DND-41 (cell line): ENCODE measurements at regions not wholly inside any gene's neighbourhood (a gene's known extent, or its start where the extent isn't known, plus 50 kb on each side); places are given as distances from the start of the nearest gene placed in this dataset.

Experiments
- ATAC-seq: fragments of 200-7000 bp; cut with Tn5 transposase; 3 replicates; pipeline ENCODE4 v1.9.1; 2021; ENCODE audit warnings: low read depth; ENCODE audit not compliant: insufficient read depth
- DNase-seq: peaks from one replicate; pipeline ENCODE4 v3.0.0-alpha.2; 2020
- H2AFZ ChIP-seq: 2 replicates; pipeline ENCODE4 v1.6.0; 2012; ENCODE audit warnings: low read depth, low read length
- H3K27ac ChIP-seq: 2 replicates; pipeline ENCODE4 v1.5.1; 2012; ENCODE audit warnings: low read length, inconsistent platforms
- H3K27me3 ChIP-seq: fragments of 200-600 bp; sonication (generic); 2 replicates; pipeline ENCODE4 v1.6.0; 2012; ENCODE audit warnings: low read length, mild to moderate bottlenecking, inconsistent platforms; ENCODE audit not compliant: insufficient read depth, poor library complexity
- H3K36me3 ChIP-seq: 2 replicates; pipeline ENCODE4 v1.5.1; 2012; ENCODE audit warnings: low read length, inconsistent platforms; ENCODE audit not compliant: insufficient read depth
- H3K4me1 ChIP-seq: 2 replicates; pipeline ENCODE4 v1.5.1; 2012; ENCODE audit warnings: mild to moderate bottlenecking, low read length; ENCODE audit not compliant: insufficient read depth
- H3K4me2 ChIP-seq: 2 replicates; pipeline ENCODE4 v1.6.0; 2012; ENCODE audit warnings: mild to moderate bottlenecking, moderate library complexity, low read length, inconsistent platforms; ENCODE audit not compliant: insufficient read depth
- H3K4me3 ChIP-seq, 2 experiments: fragments of 200-600 bp in 1 of 2; shearing (Covaris generic) in 1 of 2; 2 replicates each; pipeline ENCODE4 v1.5.1; 2012 to 2016; ENCODE audit warnings: inconsistent platforms in 2 of 2, low read length in 2 of 2, mild to moderate bottlenecking in 2 of 2, low read depth in 1 of 2, moderate library complexity in 1 of 2
- H3K79me2 ChIP-seq: 2 replicates; pipeline ENCODE4 v1.6.0; 2012; ENCODE audit warnings: low read length, inconsistent platforms; ENCODE audit not compliant: insufficient read depth
- H3K9ac ChIP-seq: 2 replicates; pipeline ENCODE4 v1.6.0; 2012; ENCODE audit warnings: low read depth, mild to moderate bottlenecking, inconsistent platforms, low read length, moderate library complexity
- H3K9me3 ChIP-seq: 2 replicates; pipeline ENCODE4 v1.5.1; 2012; ENCODE audit warnings: low read length, moderate library complexity, mild to moderate bottlenecking, inconsistent platforms; ENCODE audit not compliant: insufficient read depth, severe bottlenecking
- H4K20me1 ChIP-seq: 2 replicates; pipeline ENCODE4 v1.6.0; 2012; ENCODE audit warnings: low read length; ENCODE audit not compliant: insufficient read depth
- EZH2 ChIP-seq: IDR thresholded peaks from 3 replicates; pipeline ENCODE4 v1.6.1; 2012; ENCODE audit warnings: borderline replicate concordance, low read depth, mild to moderate bottlenecking, moderate library complexity, low read length, inconsistent platforms; ENCODE audit not compliant: severe bottlenecking
- TF ChIP-seq, protein P1 (sequence below): IDR thresholded peaks from 2 replicates; pipeline ENCODE4 v1.5.1; 2012; ENCODE audit warnings: borderline replicate concordance, low read length, moderate library complexity, mild to moderate bottlenecking; ENCODE audit not compliant: poor library complexity, severe bottlenecking; ENCODE audit errors: extremely low read depth

DNA sequence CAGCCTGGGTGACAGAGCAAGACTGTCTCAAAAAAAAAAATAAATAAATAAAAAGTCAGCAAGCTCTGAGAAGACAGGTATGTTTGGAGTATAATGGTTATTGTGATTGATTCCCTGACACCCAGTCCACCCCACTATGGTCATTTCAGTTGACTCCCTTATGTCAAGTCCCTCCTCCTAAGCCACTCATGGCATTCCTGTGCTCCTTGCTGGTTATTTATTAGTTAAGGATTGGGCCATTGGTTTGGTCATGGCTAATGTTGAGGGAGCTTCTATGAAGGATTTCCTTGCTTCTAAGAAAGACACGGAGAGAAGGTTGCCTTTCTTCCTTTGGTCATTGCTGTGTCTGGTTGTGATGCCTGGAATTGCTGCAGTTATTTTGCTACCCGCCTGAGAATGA, 140.1 kb downstream of the UCHL1 start:
- H3K79me2 ChIP-seq, result no peaks in the 10 kb centered on the region
- H3K9me3 ChIP-seq, result no peaks in the 10 kb centered on the region
- H3K4me2 ChIP-seq, result no peak overlapping the region
- ATAC-seq, result no peak
- H3K27me3 ChIP-seq, result no peaks in the 10 kb centered on the region
- no peaks in the 10 kb centered on the region for H3K36me3 ChIP-seq
- no peak overlapping the region for H3K4me3 ChIP-seq
- no peak overlapping the region for H3K27ac ChIP-seq
- H3K4me1 ChIP-seq, result no peaks in the 10 kb centered on the region
- H2AFZ ChIP-seq, result no peak overlapping the region
- no peak for DNase-seq
- no peaks in the 10 kb centered on the region for H4K20me1 ChIP-seq
- TF ChIP-seq, protein P1, sequence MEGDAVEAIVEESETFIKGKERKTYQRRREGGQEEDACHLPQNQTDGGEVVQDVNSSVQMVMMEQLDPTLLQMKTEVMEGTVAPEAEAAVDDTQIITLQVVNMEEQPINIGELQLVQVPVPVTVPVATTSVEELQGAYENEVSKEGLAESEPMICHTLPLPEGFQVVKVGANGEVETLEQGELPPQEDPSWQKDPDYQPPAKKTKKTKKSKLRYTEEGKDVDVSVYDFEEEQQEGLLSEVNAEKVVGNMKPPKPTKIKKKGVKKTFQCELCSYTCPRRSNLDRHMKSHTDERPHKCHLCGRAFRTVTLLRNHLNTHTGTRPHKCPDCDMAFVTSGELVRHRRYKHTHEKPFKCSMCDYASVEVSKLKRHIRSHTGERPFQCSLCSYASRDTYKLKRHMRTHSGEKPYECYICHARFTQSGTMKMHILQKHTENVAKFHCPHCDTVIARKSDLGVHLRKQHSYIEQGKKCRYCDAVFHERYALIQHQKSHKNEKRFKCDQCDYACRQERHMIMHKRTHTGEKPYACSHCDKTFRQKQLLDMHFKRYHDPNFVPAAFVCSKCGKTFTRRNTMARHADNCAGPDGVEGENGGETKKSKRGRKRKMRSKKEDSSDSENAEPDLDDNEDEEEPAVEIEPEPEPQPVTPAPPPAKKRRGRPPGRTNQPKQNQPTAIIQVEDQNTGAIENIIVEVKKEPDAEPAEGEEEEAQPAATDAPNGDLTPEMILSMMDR, result no peak
- TF ChIP-seq EZH2, result no peak
- no peak overlapping the region for H3K9ac ChIP-seq

DNA sequence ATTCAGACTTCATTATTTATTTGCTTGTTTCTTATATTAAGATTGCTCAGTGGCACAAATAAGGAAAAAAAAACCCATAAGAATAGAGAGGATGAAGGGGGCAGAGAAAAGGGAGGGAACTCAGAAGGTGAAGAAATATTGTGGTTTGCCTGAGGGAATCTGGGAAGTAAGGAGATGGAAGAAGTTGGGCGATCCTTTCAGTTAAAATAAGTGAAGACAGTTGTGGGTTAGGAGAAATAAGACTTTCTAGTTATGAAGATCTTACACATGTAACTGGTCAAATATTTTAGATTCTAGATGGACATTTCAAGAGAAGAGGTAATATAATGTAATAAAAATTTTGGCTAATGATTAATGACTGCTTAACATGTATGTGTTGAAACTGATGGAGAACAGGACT, 138.7 kb upstream of the LIMCH1 start:
- H3K79me2 ChIP-seq, result no peaks in the 10 kb centered on the region
- no peak overlapping the region for H3K4me3 ChIP-seq
- no peak overlapping the region for H2AFZ ChIP-seq
- no peaks in the 10 kb centered on the region for H3K36me3 ChIP-seq
- no peak overlapping the region for H3K4me2 ChIP-seq
- TF ChIP-seq, protein P1, result no peak
- TF ChIP-seq EZH2, result no peak
- H3K27me3 ChIP-seq, result no peaks in the 10 kb centered on the region
- no peak overlapping the region for H3K27ac ChIP-seq
- no peak overlapping the region for H3K9ac ChIP-seq
- DNase-seq (no peak), ATAC-seq (no peak)
- H3K4me1 ChIP-seq, result no peaks in the 10 kb centered on the region
- H4K20me1 ChIP-seq, result no peaks in the 10 kb centered on the region
- no peaks in the 10 kb centered on the region for H3K9me3 ChIP-seq

DNA sequence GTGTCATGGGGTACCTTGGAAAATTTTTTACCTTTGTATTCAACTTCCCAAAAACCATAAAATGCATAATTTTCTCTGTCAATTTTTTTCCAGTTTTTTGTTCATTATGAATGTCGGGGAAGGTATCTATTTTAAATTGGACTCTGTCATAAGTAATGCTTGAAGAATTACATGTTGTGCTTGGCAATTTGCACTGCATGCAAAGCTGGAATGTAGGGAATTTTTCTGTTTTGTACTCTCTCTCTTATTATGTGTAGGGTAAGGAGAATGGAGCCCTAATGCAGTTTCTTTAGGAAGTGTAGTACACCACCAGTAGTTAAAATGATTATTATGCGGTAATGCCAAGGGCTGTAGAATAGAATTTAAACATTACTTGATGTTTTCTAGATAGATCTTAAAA, 137.7 kb upstream of the LIMCH1 start:
- Histone ChIP-seq H3K79me2 (no peaks in the 10 kb centered on the region), H3K4me3 (no peak overlapping the region), H3K9me3 (no peaks in the 10 kb centered on the region), H3K27ac (no peak overlapping the region), H3K4me1 (no peaks in the 10 kb centered on the region), H3K27me3 (no peaks in the 10 kb centered on the region), H4K20me1 (no peaks in the 10 kb centered on the region), H3K4me2 (no peak overlapping the region), H2AFZ (no peak overlapping the region), H3K36me3 (no peaks in the 10 kb centered on the region), H3K9ac (no peak overlapping the region)
- DNase-seq (no peak), ATAC-seq (no peak)
- no peak for TF ChIP-seq EZH2
- TF ChIP-seq, protein P1, result no peak

GRCh38 chr4:41405464-41406112, 132.4 kb upstream of the LIMCH1 start:
- no peak overlapping the region for H2AFZ ChIP-seq
- no peaks in the 10 kb centered on the region for H4K20me1 ChIP-seq
- no peak for ATAC-seq
- H3K9ac ChIP-seq, result no peak overlapping the region
- no peak overlapping the region for H3K4me2 ChIP-seq
- no peak for DNase-seq
- no peaks in the 10 kb centered on the region for H3K79me2 ChIP-seq
- H3K4me1 ChIP-seq, result no peaks in the 10 kb centered on the region
- no peaks in the 10 kb centered on the region for H3K27me3 ChIP-seq
- H3K27ac ChIP-seq, result no peak overlapping the region
- H3K4me3 ChIP-seq, result no peak overlapping the region
- no peaks in the 10 kb centered on the region for H3K36me3 ChIP-seq
- no peaks in the 10 kb centered on the region for H3K9me3 ChIP-seq
- TF ChIP-seq, protein P1, result no peak
- no peak for TF ChIP-seq EZH2
